GM23338 (cell line): ENCODE measurements at regions not wholly inside any gene's neighbourhood (a gene's known extent, or its start where the extent isn't known, plus 50 kb on each side); places are given as distances from the start of the nearest gene placed in this dataset.

Source experiments
- ATAC-seq: fragments of 200-7000 bp; cut with Tn5 transposase; 3 replicates; pipeline ENCODE4 v1.9.1; 2020
- DNase-seq: peaks from one replicate; pipeline ENCODE4 v3.0.0-alpha.2; 2015; ENCODE audit warnings: low spot score
- H2AFZ ChIP-seq: fragments of 200-600 bp; sonication (generic); 2 replicates; pipeline ENCODE4 v1.8.0; 2016; ENCODE audit warnings: antibody characterized with exemption, mild to moderate bottlenecking, moderate library complexity
- H3F3A ChIP-seq: fragments of 200-600 bp; sonication (generic); replicated peaks from 2 replicates; pipeline ENCODE4 v1.8.0; 2017; ENCODE audit warnings: antibody characterized with exemption, mixed run types, low read depth
- H3K27ac ChIP-seq: fragments of 200-600 bp; sonication (generic); 2 replicates; pipeline ENCODE4 v1.6.1; 2016; ENCODE audit warnings: low read depth
- H3K27me3 ChIP-seq: fragments of 200-600 bp; sonication (generic); 2 replicates; pipeline ENCODE4 v1.8.0; 2016; ENCODE audit warnings: mild to moderate bottlenecking, mixed run types, moderate library complexity; ENCODE audit not compliant: insufficient read depth
- H3K36me3 ChIP-seq: fragments of 200-600 bp; sonication (generic); 2 replicates; pipeline ENCODE4 v1.8.0; 2016; ENCODE audit warnings: mild to moderate bottlenecking; ENCODE audit not compliant: insufficient read depth
- H3K4me1 ChIP-seq: fragments of 200-600 bp; sonication (generic); 2 replicates; pipeline ENCODE4 v1.8.0; 2016; ENCODE audit warnings: mild to moderate bottlenecking, moderate library complexity; ENCODE audit not compliant: insufficient read depth
- H3K4me2 ChIP-seq: fragments of 200-600 bp; sonication (generic); 2 replicates; pipeline ENCODE4 v1.7.1; 2017; ENCODE audit warnings: mixed run types
- H3K4me3 ChIP-seq: fragments of 200-600 bp; sonication (generic); 2 replicates; pipeline ENCODE4 v1.6.1; 2016; ENCODE audit warnings: mixed run types
- H3K79me2 ChIP-seq: fragments of 200-600 bp; sonication (generic); replicated peaks from 2 replicates; pipeline ENCODE4 v1.8.0; 2017; ENCODE audit warnings: mild to moderate bottlenecking; ENCODE audit not compliant: insufficient read depth
- H3K9me2 ChIP-seq: fragments of 200-600 bp; sonication (generic); 2 replicates; pipeline ENCODE4 v1.8.0; 2017; ENCODE audit not compliant: insufficient read depth
- H4K20me1 ChIP-seq: fragments of 200-600 bp; sonication (generic); replicated peaks from 2 replicates; pipeline ENCODE4 v1.8.0; 2017; ENCODE audit warnings: mild to moderate bottlenecking; ENCODE audit not compliant: insufficient read depth
- H3K27ac Mint-ChIP-seq: 2 replicates; pipeline ENCODE4 v1.8.0; 2020; ENCODE audit warnings: inconsistent platforms, mild to moderate bottlenecking, moderate library complexity, mixed read lengths
- H3K27me3 Mint-ChIP-seq: 3 replicates; pipeline ENCODE4 v1.8.0; 2022; ENCODE audit warnings: low read depth, mild to moderate bottlenecking, moderate library complexity, mixed read lengths, inconsistent platforms; ENCODE audit not compliant: insufficient read depth, poor library complexity
- H3K36me3 Mint-ChIP-seq: 3 replicates; pipeline ENCODE4 v1.8.0; 2021; ENCODE audit warnings: low read depth, mild to moderate bottlenecking, inconsistent platforms, moderate library complexity, mixed read lengths
- H3K4me1 Mint-ChIP-seq: 3 replicates; pipeline ENCODE4 v1.8.0; 2020; ENCODE audit warnings: mild to moderate bottlenecking, inconsistent platforms, mixed read lengths
- H3K4me3 Mint-ChIP-seq: 3 replicates; pipeline ENCODE4 v1.8.0; 2021; ENCODE audit warnings: moderate library complexity, mild to moderate bottlenecking, inconsistent platforms, mixed read lengths
- H3K9me3 Mint-ChIP-seq: 3 replicates; pipeline ENCODE4 v1.8.0; 2020; ENCODE audit warnings: moderate library complexity, mild to moderate bottlenecking, inconsistent platforms, mixed read lengths
- EZH2 ChIP-seq: fragments of 200-600 bp; sonication (generic); IDR thresholded peaks from one replicate; pipeline ENCODE4 v1.8.0; 2017; ENCODE audit warnings: antibody characterized with exemption, mild to moderate bottlenecking, low read depth; ENCODE audit not compliant: unreplicated experiment
- EZH2phosphoT487 ChIP-seq: fragments of 200-600 bp; sonication (generic); IDR thresholded peaks from one replicate; pipeline ENCODE4 v1.8.1; 2018; ENCODE audit warnings: antibody characterized with exemption; ENCODE audit not compliant: unreplicated experiment
- STAT1 ChIP-seq: IDR thresholded peaks from one replicate; pipeline ENCODE4 v1.6.1; 2016; ENCODE audit warnings: antibody characterized with exemption; ENCODE audit not compliant: unreplicated experiment
- TF ChIP-seq, protein P1 (sequence below), 2 experiments: fragments of 200-600 bp in 1 of 2; sonication (generic) in 1 of 2; conservative IDR thresholded peaks; 2 replicates each; pipeline versions ENCODE4 v1.5.1 to v1.6.1; 2016 to 2017; ENCODE audit warnings: antibody characterized with exemption in 2 of 2, low read depth in 2 of 2, mild to moderate bottlenecking in 2 of 2, moderate library complexity in 1 of 2
- TF ChIP-seq, protein P2 (sequence below): IDR thresholded peaks from one replicate; pipeline ENCODE4 v1.6.1; 2018; ENCODE audit warnings: antibody characterized with exemption; ENCODE audit not compliant: unreplicated experiment

DNA sequence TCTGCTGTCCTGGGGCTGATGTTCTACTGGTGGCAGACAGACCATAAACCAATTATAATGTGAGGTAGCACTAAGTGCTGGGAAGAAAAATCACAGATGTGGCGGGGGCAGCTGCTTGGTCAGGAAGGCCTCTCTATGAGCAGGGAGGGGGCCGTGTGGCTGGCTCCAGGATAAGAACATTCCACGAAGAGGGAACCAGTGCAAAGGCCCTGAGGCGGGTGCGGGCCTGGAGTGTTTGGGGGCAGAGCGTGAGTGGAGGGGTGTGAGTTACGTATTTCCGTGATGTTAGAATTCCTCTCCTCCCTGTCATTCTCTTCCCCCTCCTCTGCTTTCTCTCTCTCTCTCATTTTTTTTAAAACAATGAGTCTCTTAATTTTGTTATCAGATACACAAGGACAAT, 67.2 kb downstream of the CEBPB start (continued):
- TF ChIP-seq, protein P1, sequence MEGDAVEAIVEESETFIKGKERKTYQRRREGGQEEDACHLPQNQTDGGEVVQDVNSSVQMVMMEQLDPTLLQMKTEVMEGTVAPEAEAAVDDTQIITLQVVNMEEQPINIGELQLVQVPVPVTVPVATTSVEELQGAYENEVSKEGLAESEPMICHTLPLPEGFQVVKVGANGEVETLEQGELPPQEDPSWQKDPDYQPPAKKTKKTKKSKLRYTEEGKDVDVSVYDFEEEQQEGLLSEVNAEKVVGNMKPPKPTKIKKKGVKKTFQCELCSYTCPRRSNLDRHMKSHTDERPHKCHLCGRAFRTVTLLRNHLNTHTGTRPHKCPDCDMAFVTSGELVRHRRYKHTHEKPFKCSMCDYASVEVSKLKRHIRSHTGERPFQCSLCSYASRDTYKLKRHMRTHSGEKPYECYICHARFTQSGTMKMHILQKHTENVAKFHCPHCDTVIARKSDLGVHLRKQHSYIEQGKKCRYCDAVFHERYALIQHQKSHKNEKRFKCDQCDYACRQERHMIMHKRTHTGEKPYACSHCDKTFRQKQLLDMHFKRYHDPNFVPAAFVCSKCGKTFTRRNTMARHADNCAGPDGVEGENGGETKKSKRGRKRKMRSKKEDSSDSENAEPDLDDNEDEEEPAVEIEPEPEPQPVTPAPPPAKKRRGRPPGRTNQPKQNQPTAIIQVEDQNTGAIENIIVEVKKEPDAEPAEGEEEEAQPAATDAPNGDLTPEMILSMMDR (conservative IDR thresholded peaks at IDR 0.05; ENCODE audit: low read depth in 2 of 2) = no peak
- TF ChIP-seq EZH2 (no peak), STAT1 (no peak), EZH2phosphoT487 (no peak)

DNA sequence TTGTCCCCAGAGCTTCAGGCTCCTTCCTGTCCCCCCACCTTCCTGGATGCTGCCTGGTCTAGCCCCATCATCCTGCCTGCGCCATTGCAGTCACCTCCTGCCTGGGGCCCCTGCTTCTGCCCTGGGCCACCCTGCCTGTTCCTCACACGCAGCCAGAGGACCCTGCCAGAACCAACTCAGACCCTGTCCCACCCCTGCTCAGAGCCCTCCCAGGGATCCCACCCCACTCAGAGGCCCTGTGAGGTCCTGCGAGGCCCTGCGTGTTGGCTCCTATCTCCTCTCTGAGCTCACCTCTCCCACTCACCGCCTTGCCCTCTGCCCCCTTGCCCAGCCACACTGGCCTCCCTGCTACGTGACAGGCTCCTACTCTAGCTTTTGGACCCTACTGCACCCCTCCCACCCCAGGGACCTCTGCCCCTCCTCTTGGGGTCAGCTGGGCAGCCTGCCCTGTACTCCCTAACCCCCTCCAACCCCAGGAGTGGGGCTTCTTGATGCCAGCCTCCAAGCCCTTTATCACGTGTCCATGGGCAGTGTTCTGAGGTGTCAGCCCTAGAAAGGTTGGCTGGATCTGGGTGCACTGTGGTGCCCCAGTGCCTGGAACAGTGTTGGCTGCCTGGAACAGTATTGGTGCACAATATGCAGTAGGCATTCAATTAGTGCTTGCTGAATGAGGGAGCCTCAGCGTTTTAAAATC, 68.3 kb downstream of the CEBPB start:
- Histone ChIP-seq H4K20me1 (no peaks in the 10 kb centered on the region), H3K4me3 (no peak overlapping the region), H3K9me2 (no peaks in the 10 kb centered on the region), H2AFZ (no peak overlapping the region), H3K27ac (no peak overlapping the region), H3K79me2 (no peaks in the 10 kb centered on the region), H3K4me1 (no peaks in the 10 kb centered on the region), H3K4me2 (no peak overlapping the region), H3F3A (no peaks in the 10 kb centered on the region), H3K27me3 (no peaks in the 10 kb centered on the region), H3K36me3 (no peaks in the 10 kb centered on the region)
- Mint-ChIP-seq H3K27ac (no peak overlapping the region), H3K4me1 (peaks cover 12% of the 10 kb centered on the region), H3K4me3 (no peak overlapping the region), H3K27me3 (peaks cover 5% of the 10 kb centered on the region), H3K9me3 (no peaks in the 10 kb centered on the region; the same call in 2 of the 3 replicates), H3K36me3 (no peaks in the 10 kb centered on the region)
- TF ChIP-seq, protein P1 (conservative IDR thresholded peaks at IDR 0.05; ENCODE audit: low read depth in 2 of 2) = no peak
- TF ChIP-seq, protein P2, sequence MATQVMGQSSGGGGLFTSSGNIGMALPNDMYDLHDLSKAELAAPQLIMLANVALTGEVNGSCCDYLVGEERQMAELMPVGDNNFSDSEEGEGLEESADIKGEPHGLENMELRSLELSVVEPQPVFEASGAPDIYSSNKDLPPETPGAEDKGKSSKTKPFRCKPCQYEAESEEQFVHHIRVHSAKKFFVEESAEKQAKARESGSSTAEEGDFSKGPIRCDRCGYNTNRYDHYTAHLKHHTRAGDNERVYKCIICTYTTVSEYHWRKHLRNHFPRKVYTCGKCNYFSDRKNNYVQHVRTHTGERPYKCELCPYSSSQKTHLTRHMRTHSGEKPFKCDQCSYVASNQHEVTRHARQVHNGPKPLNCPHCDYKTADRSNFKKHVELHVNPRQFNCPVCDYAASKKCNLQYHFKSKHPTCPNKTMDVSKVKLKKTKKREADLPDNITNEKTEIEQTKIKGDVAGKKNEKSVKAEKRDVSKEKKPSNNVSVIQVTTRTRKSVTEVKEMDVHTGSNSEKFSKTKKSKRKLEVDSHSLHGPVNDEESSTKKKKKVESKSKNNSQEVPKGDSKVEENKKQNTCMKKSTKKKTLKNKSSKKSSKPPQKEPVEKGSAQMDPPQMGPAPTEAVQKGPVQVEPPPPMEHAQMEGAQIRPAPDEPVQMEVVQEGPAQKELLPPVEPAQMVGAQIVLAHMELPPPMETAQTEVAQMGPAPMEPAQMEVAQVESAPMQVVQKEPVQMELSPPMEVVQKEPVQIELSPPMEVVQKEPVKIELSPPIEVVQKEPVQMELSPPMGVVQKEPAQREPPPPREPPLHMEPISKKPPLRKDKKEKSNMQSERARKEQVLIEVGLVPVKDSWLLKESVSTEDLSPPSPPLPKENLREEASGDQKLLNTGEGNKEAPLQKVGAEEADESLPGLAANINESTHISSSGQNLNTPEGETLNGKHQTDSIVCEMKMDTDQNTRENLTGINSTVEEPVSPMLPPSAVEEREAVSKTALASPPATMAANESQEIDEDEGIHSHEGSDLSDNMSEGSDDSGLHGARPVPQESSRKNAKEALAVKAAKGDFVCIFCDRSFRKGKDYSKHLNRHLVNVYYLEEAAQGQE = no peak
- ATAC-seq (no peak), DNase-seq (no peak)
